Neural cell (in vitro differentiated cells): ENCODE measurements at regions not wholly inside any gene's neighbourhood (a gene's known extent, or its start where the extent isn't known, plus 50 kb on each side); places are given as distances from the start of the nearest gene placed in this dataset.

Source experiments
- H2AFZ ChIP-seq: fragments of 200-600, 300-800 bp; sonication (generic), shearing (Covaris generic); 2 replicates; pipeline ENCODE4 v1.6.0; 2014; ENCODE audit warnings: low read depth, mild to moderate bottlenecking, antibody characterized with exemption, low read length, moderate library complexity
- H3F3A ChIP-seq: fragments of 200-600 bp; shearing (Covaris generic); 2 replicates; pipeline ENCODE4 v1.6.1; 2016; ENCODE audit warnings: mild to moderate bottlenecking, moderate library complexity, mixed read lengths, antibody characterized with exemption, low read length; ENCODE audit not compliant: insufficient read depth, poor library complexity, severe bottlenecking
- H3K27ac ChIP-seq: fragments of 200-600, 300-800 bp; sonication (generic), shearing (Covaris generic); 2 replicates; pipeline ENCODE4 v1.5.1; 2014; ENCODE audit warnings: mild to moderate bottlenecking, low read length, moderate library complexity
- H3K27me3 ChIP-seq: fragments of 300-800, 200-600 bp; sonication (generic), shearing (Covaris generic); 2 replicates; pipeline ENCODE4 v1.6.0; 2014; ENCODE audit warnings: mild to moderate bottlenecking, low read depth, low read length, moderate library complexity; ENCODE audit not compliant: insufficient read depth
- H3K36me3 ChIP-seq: fragments of 300-800, 200-600 bp; sonication (generic), shearing (Covaris generic); 2 replicates; pipeline ENCODE4 v1.5.1; 2014; ENCODE audit warnings: mild to moderate bottlenecking, antibody characterized with exemption, low read length, moderate library complexity; ENCODE audit not compliant: insufficient read depth
- H3K4me2 ChIP-seq: fragments of 300-800, 200-600 bp; sonication (generic), shearing (Covaris generic); 2 replicates; pipeline ENCODE4 v1.6.0; 2014; ENCODE audit warnings: mild to moderate bottlenecking, low read length
- H3K4me3 ChIP-seq: fragments of 300-800, 200-600 bp; sonication (generic), shearing (Covaris generic); 2 replicates; pipeline ENCODE4 v1.5.1; 2014; ENCODE audit warnings: mild to moderate bottlenecking, low read length, moderate library complexity
- H3K79me2 ChIP-seq: fragments of 200-600 bp; shearing (Covaris generic); replicated peaks from 2 replicates; pipeline ENCODE4 v1.6.0; 2014; ENCODE audit warnings: mild to moderate bottlenecking, low read length, moderate library complexity; ENCODE audit not compliant: insufficient read depth
- H3K9ac ChIP-seq: fragments of 300-800, 200-600 bp; sonication (generic), shearing (Covaris generic); 2 replicates; pipeline ENCODE4 v1.6.1; 2016; ENCODE audit warnings: mild to moderate bottlenecking, low read length, mixed read lengths
- H3K9me2 ChIP-seq: fragments of 200-600 bp; shearing (Covaris generic); 2 replicates; pipeline ENCODE4 v1.6.1; 2016; ENCODE audit warnings: mild to moderate bottlenecking, low read length, mixed read lengths; ENCODE audit not compliant: insufficient read depth
- H3K9me3 ChIP-seq: fragments of 200-600, 300-800 bp; sonication (generic), shearing (Covaris generic); 2 replicates; pipeline ENCODE4 v1.6.1; 2016; ENCODE audit warnings: mild to moderate bottlenecking, mixed run types, low read length, moderate library complexity, mixed read lengths
- H4K20me1 ChIP-seq: fragments of 200-600 bp; shearing (Covaris generic); 2 replicates; pipeline ENCODE4 v1.6.1; 2016; ENCODE audit warnings: mild to moderate bottlenecking, mixed run types; ENCODE audit not compliant: insufficient read depth
- EP300 ChIP-seq: fragments of 450-650 bp; conservative IDR thresholded peaks from 2 replicates; pipeline ENCODE4 v1.6.1; 2014; ENCODE audit warnings: antibody characterized with exemption, mild to moderate bottlenecking, moderate library complexity; ENCODE audit not compliant: poor library complexity, severe bottlenecking
- EZH2 ChIP-seq: fragments of 200-600, 300-800 bp; shearing (Covaris generic), sonication (generic); IDR thresholded peaks from 2 replicates; pipeline ENCODE4 v1.6.1; 2014; ENCODE audit warnings: antibody characterized with exemption, low read length, borderline replicate concordance, mild to moderate bottlenecking; ENCODE audit not compliant: insufficient read depth, poor library complexity, severe bottlenecking
- MXI1 ChIP-seq: fragments of 450-650 bp; conservative IDR thresholded peaks from 2 replicates; pipeline ENCODE4 v1.6.1; 2014; ENCODE audit warnings: antibody characterized with exemption, mild to moderate bottlenecking; ENCODE audit not compliant: poor library complexity, severe bottlenecking
- RAD21 ChIP-seq: fragments of 450-650 bp; conservative IDR thresholded peaks from 2 replicates; pipeline ENCODE4 v1.6.1; 2014; ENCODE audit warnings: antibody characterized with exemption, mild to moderate bottlenecking, moderate library complexity
- SMC3 ChIP-seq: fragments of 450-650 bp; conservative IDR thresholded peaks from 2 replicates; pipeline ENCODE4 v1.6.1; 2014; ENCODE audit warnings: antibody characterized with exemption, mild to moderate bottlenecking, moderate library complexity; ENCODE audit not compliant: poor library complexity
- TAF1 ChIP-seq: IDR thresholded peaks from 2 replicates; pipeline ENCODE4 v1.6.1; 2012; ENCODE audit warnings: low read depth
- TF ChIP-seq, protein P1 (sequence below): fragments of 450-650 bp; IDR thresholded peaks from 2 replicates; pipeline ENCODE4 v1.5.1; 2014; ENCODE audit warnings: antibody characterized with exemption, mild to moderate bottlenecking, moderate library complexity; ENCODE audit not compliant: poor library complexity, severe bottlenecking
- TF ChIP-seq, protein P2 (sequence below): IDR thresholded peaks from 2 replicates; pipeline ENCODE4 v1.6.1; 2012; ENCODE audit warnings: borderline replicate concordance

DNA sequence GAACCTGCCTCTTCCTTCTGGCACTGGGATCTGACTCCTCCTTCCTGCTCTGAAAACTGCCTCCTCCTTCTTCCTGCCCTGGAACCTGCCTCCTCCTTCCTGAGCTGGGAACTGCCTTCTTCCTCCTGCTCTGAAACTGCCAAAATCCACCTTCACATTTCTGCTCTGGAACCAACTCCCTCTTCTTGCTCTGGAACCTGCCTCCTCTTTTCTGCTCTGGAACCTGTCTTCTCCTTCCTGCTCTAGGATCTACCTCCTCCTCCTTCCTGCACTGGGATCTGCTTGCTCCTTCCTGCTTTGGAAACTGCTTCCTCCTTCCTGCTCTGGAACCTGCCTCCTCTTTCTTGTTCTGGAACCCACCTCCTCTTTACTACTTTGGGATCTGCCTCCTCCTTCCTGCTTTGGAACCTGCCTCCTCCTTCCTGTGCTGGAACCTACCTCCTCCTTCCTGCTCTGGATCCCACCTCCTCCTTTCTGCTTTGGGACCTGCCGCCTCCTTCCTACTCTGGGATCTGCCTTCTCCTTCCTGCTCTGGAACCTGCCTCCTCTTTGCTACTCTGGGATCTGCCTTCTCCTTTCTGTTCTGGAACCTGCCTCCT is 315.5 kb downstream of the PRL start:
- Histone ChIP-seq H4K20me1 (no peaks in the 10 kb centered on the region), H3K9ac (no peak overlapping the region), H3K27ac (no peak overlapping the region), H3F3A (no peaks in the 10 kb centered on the region), H2AFZ (no peak overlapping the region), H3K36me3 (no peaks in the 10 kb centered on the region), H3K4me3 (no peak overlapping the region), H3K9me3 (no peaks in the 10 kb centered on the region), H3K79me2 (peaks cover 3% of the 10 kb centered on the region), H3K27me3 (no peaks in the 10 kb centered on the region), H3K4me2 (no peak overlapping the region), H3K9me2 (no peaks in the 10 kb centered on the region)
- TF ChIP-seq EP300 (no peak), MXI1 (no peak), TAF1 (no peak), EZH2 (no peak), SMC3 (no peak)
- TF ChIP-seq, protein P1, sequence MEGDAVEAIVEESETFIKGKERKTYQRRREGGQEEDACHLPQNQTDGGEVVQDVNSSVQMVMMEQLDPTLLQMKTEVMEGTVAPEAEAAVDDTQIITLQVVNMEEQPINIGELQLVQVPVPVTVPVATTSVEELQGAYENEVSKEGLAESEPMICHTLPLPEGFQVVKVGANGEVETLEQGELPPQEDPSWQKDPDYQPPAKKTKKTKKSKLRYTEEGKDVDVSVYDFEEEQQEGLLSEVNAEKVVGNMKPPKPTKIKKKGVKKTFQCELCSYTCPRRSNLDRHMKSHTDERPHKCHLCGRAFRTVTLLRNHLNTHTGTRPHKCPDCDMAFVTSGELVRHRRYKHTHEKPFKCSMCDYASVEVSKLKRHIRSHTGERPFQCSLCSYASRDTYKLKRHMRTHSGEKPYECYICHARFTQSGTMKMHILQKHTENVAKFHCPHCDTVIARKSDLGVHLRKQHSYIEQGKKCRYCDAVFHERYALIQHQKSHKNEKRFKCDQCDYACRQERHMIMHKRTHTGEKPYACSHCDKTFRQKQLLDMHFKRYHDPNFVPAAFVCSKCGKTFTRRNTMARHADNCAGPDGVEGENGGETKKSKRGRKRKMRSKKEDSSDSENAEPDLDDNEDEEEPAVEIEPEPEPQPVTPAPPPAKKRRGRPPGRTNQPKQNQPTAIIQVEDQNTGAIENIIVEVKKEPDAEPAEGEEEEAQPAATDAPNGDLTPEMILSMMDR = no peak
- TF ChIP-seq, protein P2, sequence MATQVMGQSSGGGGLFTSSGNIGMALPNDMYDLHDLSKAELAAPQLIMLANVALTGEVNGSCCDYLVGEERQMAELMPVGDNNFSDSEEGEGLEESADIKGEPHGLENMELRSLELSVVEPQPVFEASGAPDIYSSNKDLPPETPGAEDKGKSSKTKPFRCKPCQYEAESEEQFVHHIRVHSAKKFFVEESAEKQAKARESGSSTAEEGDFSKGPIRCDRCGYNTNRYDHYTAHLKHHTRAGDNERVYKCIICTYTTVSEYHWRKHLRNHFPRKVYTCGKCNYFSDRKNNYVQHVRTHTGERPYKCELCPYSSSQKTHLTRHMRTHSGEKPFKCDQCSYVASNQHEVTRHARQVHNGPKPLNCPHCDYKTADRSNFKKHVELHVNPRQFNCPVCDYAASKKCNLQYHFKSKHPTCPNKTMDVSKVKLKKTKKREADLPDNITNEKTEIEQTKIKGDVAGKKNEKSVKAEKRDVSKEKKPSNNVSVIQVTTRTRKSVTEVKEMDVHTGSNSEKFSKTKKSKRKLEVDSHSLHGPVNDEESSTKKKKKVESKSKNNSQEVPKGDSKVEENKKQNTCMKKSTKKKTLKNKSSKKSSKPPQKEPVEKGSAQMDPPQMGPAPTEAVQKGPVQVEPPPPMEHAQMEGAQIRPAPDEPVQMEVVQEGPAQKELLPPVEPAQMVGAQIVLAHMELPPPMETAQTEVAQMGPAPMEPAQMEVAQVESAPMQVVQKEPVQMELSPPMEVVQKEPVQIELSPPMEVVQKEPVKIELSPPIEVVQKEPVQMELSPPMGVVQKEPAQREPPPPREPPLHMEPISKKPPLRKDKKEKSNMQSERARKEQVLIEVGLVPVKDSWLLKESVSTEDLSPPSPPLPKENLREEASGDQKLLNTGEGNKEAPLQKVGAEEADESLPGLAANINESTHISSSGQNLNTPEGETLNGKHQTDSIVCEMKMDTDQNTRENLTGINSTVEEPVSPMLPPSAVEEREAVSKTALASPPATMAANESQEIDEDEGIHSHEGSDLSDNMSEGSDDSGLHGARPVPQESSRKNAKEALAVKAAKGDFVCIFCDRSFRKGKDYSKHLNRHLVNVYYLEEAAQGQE = no peak

DNA sequence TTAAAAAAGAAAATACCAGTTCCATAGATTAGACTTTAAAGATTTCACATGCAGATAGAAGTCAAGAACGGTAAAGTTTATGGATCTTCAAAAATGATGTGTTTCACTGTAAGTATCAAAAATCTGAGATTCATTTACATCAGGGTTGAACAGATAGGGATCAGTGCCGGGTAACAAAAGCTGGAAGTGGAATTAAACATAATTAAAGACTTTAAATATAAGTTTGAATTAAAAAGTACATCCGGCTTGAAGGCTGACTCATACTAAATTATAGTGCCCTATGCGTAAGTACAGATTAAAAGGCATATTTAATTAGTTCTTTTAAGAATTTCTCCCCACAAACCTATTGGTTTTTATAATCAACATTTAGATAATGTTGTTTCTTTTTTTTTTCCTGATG is 312.7 kb downstream of the PRL start:
- Histone ChIP-seq H2AFZ (no peak overlapping the region), H3F3A (no peaks in the 10 kb centered on the region), H3K36me3 (no peaks in the 10 kb centered on the region), H4K20me1 (no peaks in the 10 kb centered on the region), H3K9ac (no peak overlapping the region), H3K79me2 (peaks cover 3% of the 10 kb centered on the region), H3K27ac (no peak overlapping the region), H3K4me2 (no peak overlapping the region), H3K27me3 (no peaks in the 10 kb centered on the region), H3K4me3 (no peak overlapping the region), H3K9me2 (no peaks in the 10 kb centered on the region), H3K9me3 (no peaks in the 10 kb centered on the region)
- TF ChIP-seq RAD21 (no peak), EP300 (no peak)

DNA sequence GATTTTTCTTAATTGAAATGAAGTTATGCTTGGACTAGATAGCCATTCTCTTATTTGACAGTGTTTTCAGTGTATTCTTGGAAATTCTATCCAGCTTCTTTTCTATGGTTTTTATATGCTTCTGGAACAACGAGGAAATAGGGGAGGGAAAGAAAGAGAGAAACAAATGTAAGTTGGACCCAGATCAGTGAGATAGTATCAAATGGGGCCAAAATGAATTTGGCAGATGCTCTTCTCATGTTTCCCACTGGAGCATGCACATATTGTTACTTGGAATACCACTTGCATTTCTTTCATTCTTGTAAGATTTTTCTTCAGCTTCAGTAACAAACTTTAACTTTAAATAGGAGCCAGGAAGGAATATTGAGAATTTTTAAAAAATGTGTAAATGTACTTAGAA is 312.3 kb downstream of the PRL start:
- Histone ChIP-seq H3K9me2 (no peaks in the 10 kb centered on the region), H3K4me2 (no peak overlapping the region), H3K27me3 (no peaks in the 10 kb centered on the region), H3K9ac (no peak overlapping the region), H3K9me3 (no peaks in the 10 kb centered on the region), H3K27ac (no peak overlapping the region), H2AFZ (no peak overlapping the region), H3F3A (no peaks in the 10 kb centered on the region), H3K79me2 (peaks cover 3% of the 10 kb centered on the region), H3K4me3 (no peak overlapping the region), H4K20me1 (no peaks in the 10 kb centered on the region), H3K36me3 (no peaks in the 10 kb centered on the region)
- no peak for TF ChIP-seq EZH2
- TF ChIP-seq, protein P2 = no peak
- no peak for TF ChIP-seq MXI1
- TF ChIP-seq SMC3 = no peak
- no peak for TF ChIP-seq EP300
